OCI-LY3 (cell line): ENCODE measurements at regions not wholly inside any gene's neighbourhood (a gene's known extent, or its start where the extent isn't known, plus 50 kb on each side); places are given as distances from the start of the nearest gene placed in this dataset.

Experiments used
- H2AFZ ChIP-seq: fragments of 200-600, 300-600 bp; shearing (Covaris generic); 2 replicates; pipeline ENCODE4 v1.6.0; 2014; ENCODE audit warnings: antibody characterized with exemption, low read depth, low read length
- H3K27ac ChIP-seq: fragments of 200-600, 300-600 bp; sonication (generic); 2 replicates; pipeline ENCODE4 v1.5.1; 2014; ENCODE audit warnings: mild to moderate bottlenecking, low read length, moderate library complexity, mixed read lengths
- H3K27me3 ChIP-seq: fragments of 200-600, 300-600 bp; sonication (generic); 2 replicates; pipeline ENCODE4 v1.6.1; 2014; ENCODE audit warnings: low read depth, low read length, mixed read lengths
- H3K36me3 ChIP-seq: fragments of 200-600, 300-600 bp; sonication (generic); replicated peaks from 2 replicates; pipeline ENCODE3; 2014; ENCODE audit warnings: low read depth, low read length, mixed read lengths
- H3K4me1 ChIP-seq: fragments of 300-600, 200-600 bp; sonication (generic); 2 replicates; pipeline ENCODE4 v1.6.1; 2014; ENCODE audit warnings: low read length, mixed read lengths
- H3K4me2 ChIP-seq: fragments of 200-600, 300-600 bp; sonication (generic); 2 replicates; pipeline ENCODE4 v1.6.1; 2014; ENCODE audit warnings: low read length, mixed read lengths
- H3K4me3 ChIP-seq: fragments of 300-600, 200-600 bp; sonication (generic); 2 replicates; pipeline ENCODE4 v1.5.1; 2014; ENCODE audit warnings: antibody characterized with exemption, mild to moderate bottlenecking, low read length, moderate library complexity
- H3K79me2 ChIP-seq: fragments of 300-600, 200-600 bp; shearing (Covaris generic); 2 replicates; pipeline ENCODE4 v1.6.1; 2014; ENCODE audit warnings: mild to moderate bottlenecking, low read length, mixed read lengths
- H3K9ac ChIP-seq: fragments of 300-600, 200-600 bp; shearing (Covaris generic); 2 replicates; pipeline ENCODE4 v1.6.0; 2014; ENCODE audit warnings: mild to moderate bottlenecking, low read length, moderate library complexity
- H3K9me3 ChIP-seq: fragments of 200-600, 300-600 bp; shearing (Covaris generic); 2 replicates; pipeline ENCODE4 v1.6.1; 2014; ENCODE audit warnings: low read length, mixed read lengths; ENCODE audit not compliant: insufficient read depth
- H4K20me1 ChIP-seq: fragments of 200-600, 300-600 bp; sonication (generic); 2 replicates; pipeline ENCODE4 v1.6.1; 2016; ENCODE audit warnings: low read length, mixed read lengths; ENCODE audit not compliant: insufficient read depth
- EZH2phosphoT487 ChIP-seq: fragments of 200-600 bp; shearing (Covaris generic); IDR thresholded peaks from 2 replicates; pipeline ENCODE4 v1.6.1; 2018; ENCODE audit warnings: antibody characterized with exemption, mixed run types, low read depth
- TF ChIP-seq, protein P1 (sequence below): fragments of 200-600, 300-600 bp; sonication (generic); IDR thresholded peaks from 2 replicates; pipeline ENCODE4 v1.5.1; 2014; ENCODE audit warnings: antibody characterized with exemption, low read length, low read depth

- no peak overlapping the region for H3K4me3 ChIP-seq
- H3K4me1 ChIP-seq = no peaks in the 10 kb centered on the region
- no peak overlapping the region for H3K4me2 ChIP-seq
- no peak overlapping the region for H2AFZ ChIP-seq
- no peaks in the 10 kb centered on the region for H3K9me3 ChIP-seq
- no peaks in the 10 kb centered on the region for H3K79me2 ChIP-seq
- H3K27me3 ChIP-seq = no peaks in the 10 kb centered on the region
- no peak overlapping the region for H3K27ac ChIP-seq
- no peaks in the 10 kb centered on the region for H3K36me3 ChIP-seq
- TF ChIP-seq EZH2phosphoT487 = no peak
- TF ChIP-seq, protein P1, sequence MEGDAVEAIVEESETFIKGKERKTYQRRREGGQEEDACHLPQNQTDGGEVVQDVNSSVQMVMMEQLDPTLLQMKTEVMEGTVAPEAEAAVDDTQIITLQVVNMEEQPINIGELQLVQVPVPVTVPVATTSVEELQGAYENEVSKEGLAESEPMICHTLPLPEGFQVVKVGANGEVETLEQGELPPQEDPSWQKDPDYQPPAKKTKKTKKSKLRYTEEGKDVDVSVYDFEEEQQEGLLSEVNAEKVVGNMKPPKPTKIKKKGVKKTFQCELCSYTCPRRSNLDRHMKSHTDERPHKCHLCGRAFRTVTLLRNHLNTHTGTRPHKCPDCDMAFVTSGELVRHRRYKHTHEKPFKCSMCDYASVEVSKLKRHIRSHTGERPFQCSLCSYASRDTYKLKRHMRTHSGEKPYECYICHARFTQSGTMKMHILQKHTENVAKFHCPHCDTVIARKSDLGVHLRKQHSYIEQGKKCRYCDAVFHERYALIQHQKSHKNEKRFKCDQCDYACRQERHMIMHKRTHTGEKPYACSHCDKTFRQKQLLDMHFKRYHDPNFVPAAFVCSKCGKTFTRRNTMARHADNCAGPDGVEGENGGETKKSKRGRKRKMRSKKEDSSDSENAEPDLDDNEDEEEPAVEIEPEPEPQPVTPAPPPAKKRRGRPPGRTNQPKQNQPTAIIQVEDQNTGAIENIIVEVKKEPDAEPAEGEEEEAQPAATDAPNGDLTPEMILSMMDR = no peak
- H3K9ac ChIP-seq = no peak overlapping the region
- no peaks in the 10 kb centered on the region for H4K20me1 ChIP-seq
These were observed 300.0 kb downstream of the AJAP1 start for GRCh38 chr1:4954392-4954791.

DNA sequence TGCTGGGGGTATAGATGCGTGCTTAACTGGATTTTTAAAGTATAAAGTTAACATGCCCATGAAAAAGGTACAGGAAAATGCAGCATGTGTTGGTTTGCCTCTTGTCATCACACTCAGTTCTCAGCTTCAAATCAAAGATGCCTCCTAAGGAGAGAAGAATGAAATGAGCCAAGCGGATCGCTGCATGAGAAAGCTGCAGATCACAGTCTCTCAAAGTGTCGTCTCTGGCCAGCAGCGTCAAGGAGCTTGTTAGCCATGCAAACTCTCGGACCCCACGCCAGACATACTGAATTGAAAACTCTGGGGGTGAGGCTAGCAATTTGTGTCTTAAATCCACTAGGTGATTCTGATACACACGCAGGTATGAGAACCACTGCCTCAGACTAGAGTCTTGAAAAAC is 297.2 kb downstream of the AJAP1 start:
- Histone ChIP-seq H3K9ac (no peak overlapping the region), H3K4me1 (no peaks in the 10 kb centered on the region), H3K4me3 (no peak overlapping the region), H3K79me2 (no peaks in the 10 kb centered on the region), H3K9me3 (no peaks in the 10 kb centered on the region), H3K4me2 (no peak overlapping the region), H2AFZ (no peak overlapping the region), H3K27ac (no peak overlapping the region), H4K20me1 (no peaks in the 10 kb centered on the region), H3K27me3 (no peaks in the 10 kb centered on the region), H3K36me3 (no peaks in the 10 kb centered on the region)
- TF ChIP-seq EZH2phosphoT487 = no peak
- TF ChIP-seq, protein P1 = no peak

DNA sequence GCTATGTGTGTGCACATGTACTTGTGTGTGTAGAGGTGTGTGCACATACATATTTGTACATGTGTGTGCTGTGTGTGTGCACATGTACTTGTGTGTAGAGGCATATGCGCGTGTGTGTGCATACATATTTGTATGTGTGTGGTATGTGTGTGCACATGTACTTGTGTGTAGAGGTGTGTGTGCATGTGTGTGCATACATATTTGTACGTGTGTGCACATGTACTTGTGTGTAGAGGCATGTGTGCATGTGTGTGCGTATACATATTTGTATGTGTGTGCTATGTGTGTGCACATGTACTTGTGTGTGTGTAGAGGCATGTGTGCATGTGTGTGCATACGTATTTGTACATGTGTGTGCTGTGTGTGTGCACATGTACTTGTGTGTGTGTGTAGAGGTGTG is 291.9 kb downstream of the AJAP1 start:
- Histone ChIP-seq H3K27me3 (no peaks in the 10 kb centered on the region), H3K4me2 (no peak overlapping the region), H4K20me1 (no peaks in the 10 kb centered on the region), H3K79me2 (no peaks in the 10 kb centered on the region), H3K4me3 (no peak overlapping the region), H2AFZ (no peak overlapping the region), H3K36me3 (no peaks in the 10 kb centered on the region), H3K4me1 (no peaks in the 10 kb centered on the region), H3K27ac (no peak overlapping the region), H3K9ac (no peak overlapping the region), H3K9me3 (no peaks in the 10 kb centered on the region)
- TF ChIP-seq, protein P1 = no peak
- TF ChIP-seq EZH2phosphoT487 = no peak

GRCh38 chr1:4944911-4945310 is 290.5 kb downstream of the AJAP1 start:
- H3K9me3 ChIP-seq = no peaks in the 10 kb centered on the region

GRCh38 chr1:4944072-4944471 is 289.7 kb downstream of the AJAP1 start:
- no peak overlapping the region for H3K4me3 ChIP-seq
- H3K27me3 ChIP-seq = no peaks in the 10 kb centered on the region
- no peak overlapping the region for H3K9ac ChIP-seq
- no peaks in the 10 kb centered on the region for H3K4me1 ChIP-seq
- no peaks in the 10 kb centered on the region for H4K20me1 ChIP-seq
- no peak overlapping the region for H2AFZ ChIP-seq
- no peak overlapping the region for H3K4me2 ChIP-seq
- peaks cover 5% of the 10 kb centered on the region for H3K9me3 ChIP-seq
- no peaks in the 10 kb centered on the region for H3K79me2 ChIP-seq
- no peak for TF ChIP-seq EZH2phosphoT487
- TF ChIP-seq, protein P1 = no peak
- no peak overlapping the region for H3K27ac ChIP-seq
- H3K36me3 ChIP-seq = no peaks in the 10 kb centered on the region

More at GRCh38 chr1:4944911-4945310, 290.5 kb downstream of the AJAP1 start:
- no peak overlapping the region for H3K4me2 ChIP-seq
- H3K27ac ChIP-seq = no peak overlapping the region
- no peaks in the 10 kb centered on the region for H3K4me1 ChIP-seq
- TF ChIP-seq EZH2phosphoT487 = no peak
- H4K20me1 ChIP-seq = no peaks in the 10 kb centered on the region
- no peaks in the 10 kb centered on the region for H3K79me2 ChIP-seq
- no peak overlapping the region for H3K4me3 ChIP-seq
- no peak overlapping the region for H3K9ac ChIP-seq
- no peak overlapping the region for H2AFZ ChIP-seq
- H3K36me3 ChIP-seq = no peaks in the 10 kb centered on the region
- no peaks in the 10 kb centered on the region for H3K27me3 ChIP-seq
